ENCODE measurements at regions not wholly inside any gene's neighbourhood (a gene's known extent, or its start where the extent isn't known, plus 50 kb on each side); places are given as distances from the start of the nearest gene placed in this dataset.

DNA sequence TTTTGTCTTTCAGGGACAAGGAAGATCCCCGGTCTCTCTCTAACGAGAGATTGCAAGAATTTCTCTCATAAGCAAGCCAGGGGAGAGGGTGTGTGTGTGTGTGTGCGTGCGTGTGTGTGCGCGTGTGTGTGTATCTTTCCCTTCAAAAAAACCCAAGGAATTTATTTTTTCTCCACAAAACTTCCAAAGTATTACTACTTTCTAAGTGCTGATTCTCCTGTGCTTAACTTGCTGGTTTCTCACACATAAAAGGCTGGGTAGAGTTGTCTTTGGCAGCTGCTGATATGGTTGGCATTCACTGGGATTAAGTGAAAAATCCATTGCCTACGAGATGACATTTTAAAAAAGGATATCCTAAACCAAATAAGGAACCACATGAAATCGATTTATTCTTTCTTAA is 435.7 kb downstream of the RAPGEF2 start:
- TF ChIP-seq, protein P1, sequence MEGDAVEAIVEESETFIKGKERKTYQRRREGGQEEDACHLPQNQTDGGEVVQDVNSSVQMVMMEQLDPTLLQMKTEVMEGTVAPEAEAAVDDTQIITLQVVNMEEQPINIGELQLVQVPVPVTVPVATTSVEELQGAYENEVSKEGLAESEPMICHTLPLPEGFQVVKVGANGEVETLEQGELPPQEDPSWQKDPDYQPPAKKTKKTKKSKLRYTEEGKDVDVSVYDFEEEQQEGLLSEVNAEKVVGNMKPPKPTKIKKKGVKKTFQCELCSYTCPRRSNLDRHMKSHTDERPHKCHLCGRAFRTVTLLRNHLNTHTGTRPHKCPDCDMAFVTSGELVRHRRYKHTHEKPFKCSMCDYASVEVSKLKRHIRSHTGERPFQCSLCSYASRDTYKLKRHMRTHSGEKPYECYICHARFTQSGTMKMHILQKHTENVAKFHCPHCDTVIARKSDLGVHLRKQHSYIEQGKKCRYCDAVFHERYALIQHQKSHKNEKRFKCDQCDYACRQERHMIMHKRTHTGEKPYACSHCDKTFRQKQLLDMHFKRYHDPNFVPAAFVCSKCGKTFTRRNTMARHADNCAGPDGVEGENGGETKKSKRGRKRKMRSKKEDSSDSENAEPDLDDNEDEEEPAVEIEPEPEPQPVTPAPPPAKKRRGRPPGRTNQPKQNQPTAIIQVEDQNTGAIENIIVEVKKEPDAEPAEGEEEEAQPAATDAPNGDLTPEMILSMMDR (IDR thresholded peaks at IDR 0.05) = no peak
- no peak for TF ChIP-seq POLR2A (IDR thresholded peaks at IDR 0.05; ENCODE audit: low read depth)

All from esophagus muscularis mucosa (tissue), 3 donors.